ENCODE measurements at regions not wholly inside any gene's neighbourhood (a gene's known extent, or its start where the extent isn't known, plus 50 kb on each side); places are given as distances from the start of the nearest gene placed in this dataset.

DNA sequence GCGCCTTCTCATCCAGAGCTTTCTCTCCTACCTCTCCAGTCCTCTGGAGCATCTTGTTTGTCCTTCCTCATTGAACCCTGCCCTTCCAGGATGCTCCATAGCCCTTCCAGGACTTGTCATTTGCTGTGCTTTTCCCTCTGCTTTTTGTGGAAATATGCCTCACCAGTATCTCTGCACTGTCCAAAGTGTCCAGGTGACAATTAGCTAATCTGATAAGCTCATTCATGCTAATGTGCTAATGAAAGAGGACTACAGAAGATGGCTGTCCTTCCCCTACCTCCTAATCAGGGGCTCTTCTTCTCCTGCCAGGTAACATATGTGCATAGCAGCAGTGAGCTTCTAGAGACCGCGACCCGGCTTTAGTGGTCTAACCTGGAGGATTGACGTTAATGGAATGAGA lies 58.4 kb upstream of the OTX2 start:
- no peak for DNase-seq (ENCODE audit: low read depth, low spot score)

GRCh38 chr14:56862836-56863235 lies 52.6 kb upstream of the OTX2 start:
- DNase-seq (ENCODE audit: low read depth, low spot score): no peak

GRCh38 chr14:56860441-56860840 lies 50.2 kb upstream of the OTX2 start:
- no peak for DNase-seq (ENCODE audit: low read depth, low spot score)

Measured in ELF-1 (cell line).